AG09319 (cell line): ENCODE measurements at regions not wholly inside any gene's neighbourhood (a gene's known extent, or its start where the extent isn't known, plus 50 kb on each side); places are given as distances from the start of the nearest gene placed in this dataset.

Experiments used
- DNase-seq: peaks from one replicate; pipeline ENCODE4 v3.0.0-alpha.2; 2010; ENCODE audit warnings: low read depth; ENCODE audit errors: extremely low read depth
- CTCF ChIP-seq: IDR thresholded peaks from 2 replicates; pipeline ENCODE4 v1.5.1; 2011; ENCODE audit warnings: low read depth, mild to moderate bottlenecking, inconsistent platforms, low read length, moderate library complexity

- TF ChIP-seq CTCF = no peak
- DNase-seq = no peak
These were observed 991.6 kb downstream of the GALC start for GRCh38 chr14:87001333-87001732.

- no peak for DNase-seq
- no peak for TF ChIP-seq CTCF
These were observed 992.9 kb downstream of the GALC start for GRCh38 chr14:87000081-87000480.

GRCh38 chr14:86999036-86999435 is 993.9 kb downstream of the GALC start:
- no peak for TF ChIP-seq CTCF
- peak; percentile 34 for DNase-seq

GRCh38 chr14:86997271-86997670 is 995.7 kb downstream of the GALC start:
- TF ChIP-seq CTCF = no peak
- no peak for DNase-seq

GRCh38 chr14:86990396-86990795 is 1002.6 kb downstream of the GALC start:
- no peak for TF ChIP-seq CTCF
- DNase-seq = no peak

- no peak for DNase-seq
- TF ChIP-seq CTCF = no peak
These were observed 1003.7 kb downstream of the GALC start for GRCh38 chr14:86989285-86989684.

- no peak for TF ChIP-seq CTCF
- DNase-seq = no peak
These were observed 1005.0 kb downstream of the GALC start for GRCh38 chr14:86987966-86988365.
